GM19238 (cell line): ENCODE measurements at regions not wholly inside any gene's neighbourhood (a gene's known extent, or its start where the extent isn't known, plus 50 kb on each side); places are given as distances from the start of the nearest gene placed in this dataset.

Experiments used
- DNase-seq: peaks from one replicate; pipeline ENCODE4 v3.0.0; 2011; ENCODE audit warnings: low spot score; ENCODE audit not compliant: insufficient read length

DNA sequence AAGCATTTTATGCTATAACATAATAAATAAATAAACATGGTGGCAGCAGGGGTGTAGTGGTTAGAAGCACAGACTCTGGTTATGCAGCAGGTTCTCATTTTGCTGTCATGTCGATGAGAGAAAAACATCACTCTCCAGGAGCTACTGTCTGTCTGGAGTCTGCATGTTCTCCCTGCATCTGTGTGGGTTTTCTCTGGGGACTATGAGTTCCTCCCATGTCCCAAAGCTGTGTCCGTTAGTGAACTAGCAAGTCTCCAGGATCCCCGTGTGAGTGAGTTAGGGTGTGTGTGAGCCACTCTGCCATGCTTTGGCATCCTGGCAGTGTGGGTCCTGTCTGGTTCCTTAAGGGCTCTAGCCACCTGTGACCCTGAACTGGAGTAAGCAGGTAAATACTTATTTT, 585.6 kb upstream of the AGA start:
- DNase-seq: no peak

DNA sequence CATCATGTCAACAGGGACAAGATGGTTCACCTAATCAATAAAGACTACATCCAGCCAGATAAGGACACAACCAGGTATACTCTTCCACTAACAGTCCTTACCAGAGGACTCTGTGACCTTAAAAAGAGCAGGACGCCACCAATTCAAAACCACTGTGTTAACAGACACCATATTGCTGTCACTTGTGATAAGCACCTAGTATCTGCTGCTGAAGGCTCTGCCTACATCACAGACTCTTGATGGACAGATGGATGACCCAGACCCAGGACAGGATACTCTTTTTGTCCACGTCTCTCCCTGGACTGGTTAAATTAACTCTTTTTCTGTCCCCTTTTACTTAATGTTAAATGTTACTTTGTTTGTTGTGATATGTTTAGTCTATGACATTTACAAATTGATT, 586.2 kb upstream of the AGA start:
- DNase-seq: no peak

DNA sequence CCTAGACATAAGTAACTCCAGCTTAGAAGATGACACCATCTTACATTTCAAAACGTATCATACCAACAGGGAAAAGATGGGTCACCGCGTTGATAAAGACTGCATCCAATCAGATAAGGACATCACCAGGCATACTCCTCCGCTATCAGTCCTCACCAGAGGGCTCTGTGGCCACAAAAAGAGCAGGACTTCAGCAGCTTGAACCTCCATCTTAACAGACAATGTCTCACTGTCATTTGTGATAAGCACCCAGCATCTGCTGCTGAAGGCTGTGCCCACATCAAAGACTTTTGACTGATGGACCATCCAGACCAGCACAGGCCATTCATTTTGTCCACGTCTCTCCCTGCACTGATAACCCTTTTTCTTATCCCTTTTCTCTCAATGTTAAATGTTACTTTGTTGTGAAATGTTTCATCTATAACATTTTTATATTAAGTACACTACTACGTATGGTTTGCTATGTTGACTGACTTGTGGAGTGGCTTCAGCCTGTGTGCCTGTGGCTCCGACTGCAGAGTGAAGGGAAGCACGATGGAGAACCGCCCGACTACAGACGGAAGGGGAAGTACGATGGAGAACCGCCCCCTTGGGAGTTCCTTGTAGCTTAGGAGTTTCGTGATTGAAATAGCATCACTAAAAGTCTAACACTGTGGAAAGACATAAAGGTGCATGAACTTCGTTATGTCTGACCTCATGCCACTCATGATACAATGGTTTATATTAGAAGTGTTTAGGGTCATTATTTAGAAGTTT, 595.4 kb upstream of the AGA start:
- no peak for DNase-seq

DNA sequence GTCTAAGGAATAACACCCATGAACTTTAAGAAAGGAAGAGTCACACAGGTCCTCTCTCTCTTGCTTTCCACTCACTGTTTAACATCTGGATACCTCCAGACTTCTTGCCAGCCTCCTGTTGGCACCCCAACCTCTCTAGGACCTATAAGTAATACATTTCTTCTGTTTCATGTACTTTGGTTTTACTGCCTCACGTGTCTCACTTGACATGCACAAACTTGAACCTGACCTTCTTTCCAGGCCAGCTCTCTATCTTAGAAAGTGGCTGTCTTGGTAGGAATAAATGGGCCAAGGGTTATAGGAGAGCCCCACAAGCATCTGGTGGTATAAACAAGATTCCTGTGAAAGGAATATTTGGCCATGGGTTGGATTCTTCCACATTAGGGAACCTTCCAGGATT, 614.8 kb upstream of the AGA start:
- no peak for DNase-seq

DNA sequence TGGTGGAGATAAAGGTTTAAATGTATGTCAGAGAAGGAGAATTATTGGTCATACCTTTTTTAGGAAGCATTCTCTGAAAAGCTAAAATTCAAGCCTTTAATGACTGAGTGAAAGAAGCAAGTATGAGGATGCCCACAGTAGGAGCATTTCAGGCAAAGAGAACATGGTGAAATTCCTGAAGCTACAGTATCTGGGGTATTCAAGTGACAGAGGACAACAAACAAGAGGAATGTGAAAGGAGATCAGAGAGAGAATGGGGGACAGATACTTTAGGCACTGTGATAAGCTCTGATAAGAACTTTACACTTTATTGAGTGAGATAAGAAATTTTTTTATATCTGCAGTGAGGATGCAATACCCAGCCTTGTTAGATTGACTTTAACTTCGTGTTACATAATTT, 621.3 kb upstream of the AGA start:
- DNase-seq: no peak

DNA sequence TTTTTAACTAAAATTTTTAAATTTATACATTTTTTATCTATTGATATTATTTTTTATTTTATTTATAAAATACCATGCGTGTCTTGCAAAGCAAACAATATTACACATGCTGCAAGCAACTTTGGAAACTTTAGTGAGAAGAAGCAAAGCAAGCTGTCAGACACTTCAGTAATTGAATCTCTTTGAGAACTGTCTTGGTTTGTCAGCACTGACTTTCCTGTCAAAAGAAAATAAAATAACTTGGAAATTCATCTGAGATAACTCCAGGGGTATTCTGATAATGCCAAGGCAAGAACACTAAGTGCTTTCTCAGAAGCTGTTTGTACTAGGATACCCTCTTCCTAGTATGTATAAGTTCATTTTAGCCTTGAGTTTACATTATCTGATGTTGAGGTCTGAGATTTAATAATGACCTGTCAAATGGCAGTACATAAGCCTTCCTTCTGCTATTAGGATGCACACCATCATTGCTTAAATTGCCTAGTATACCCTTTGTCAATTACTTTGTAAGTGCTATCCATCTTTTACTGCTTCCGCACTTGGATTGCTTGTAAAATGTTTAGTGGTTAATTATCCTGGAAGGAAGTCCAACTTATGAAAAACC, 624.2 kb upstream of the AGA start:
- DNase-seq: no peak

DNA sequence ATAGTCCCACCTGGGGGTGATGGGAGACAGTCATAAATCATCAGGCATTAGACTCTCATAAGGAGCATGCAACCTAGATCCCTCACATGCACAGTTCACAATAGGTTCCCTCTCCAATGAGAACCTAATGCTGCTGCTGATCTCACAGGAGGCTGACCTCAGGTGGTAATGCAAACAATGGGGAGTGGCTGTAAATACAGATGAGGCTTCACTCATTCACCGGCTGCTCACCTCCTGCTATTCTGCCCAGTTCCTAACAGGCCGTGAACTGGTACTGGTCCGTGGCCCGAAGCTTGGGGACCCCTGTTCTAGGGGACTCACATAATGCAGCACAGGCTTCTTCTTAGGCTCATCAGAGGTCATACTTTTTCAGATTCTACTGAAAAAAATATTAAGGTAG, 625.9 kb upstream of the AGA start:
- no peak for DNase-seq

DNA sequence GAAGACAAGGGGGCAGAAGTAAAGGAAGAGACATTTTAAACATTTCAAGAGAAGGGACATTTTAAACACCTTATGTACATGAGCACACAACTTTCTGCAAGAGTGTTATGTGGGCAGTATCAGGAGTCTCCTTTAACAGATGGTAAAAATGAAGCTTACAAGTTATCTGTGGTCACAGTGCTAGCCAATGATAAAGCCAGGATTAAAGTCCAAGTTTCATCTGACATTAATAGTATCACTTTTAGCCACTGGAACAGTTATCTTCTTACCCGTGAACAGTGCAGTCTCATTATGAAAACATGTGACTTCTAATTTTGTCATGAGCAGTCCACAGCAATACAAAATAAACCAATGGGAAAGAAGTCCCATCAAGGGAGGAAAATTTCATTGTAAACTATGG, 627.9 kb upstream of the AGA start:
- DNase-seq: no peak

DNA sequence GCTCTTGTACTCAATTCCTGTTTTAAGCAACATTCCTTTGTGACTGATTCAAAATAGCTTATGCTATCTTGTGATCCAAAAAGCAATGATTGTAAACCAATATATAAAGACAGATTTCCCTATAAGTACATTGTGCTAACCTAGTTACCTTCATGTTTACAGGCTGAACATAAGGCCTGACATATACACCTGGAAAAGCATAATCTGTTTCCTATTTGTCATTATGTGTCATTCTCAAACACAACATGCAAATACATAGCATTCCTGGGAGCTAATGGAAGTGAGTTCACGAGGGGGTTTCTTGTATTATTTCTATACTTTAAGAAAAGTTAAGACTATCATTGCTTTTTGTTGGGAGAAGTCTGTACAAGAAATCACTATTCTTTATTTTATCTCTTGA, 638.1 kb upstream of the AGA start:
- DNase-seq: no peak

DNA sequence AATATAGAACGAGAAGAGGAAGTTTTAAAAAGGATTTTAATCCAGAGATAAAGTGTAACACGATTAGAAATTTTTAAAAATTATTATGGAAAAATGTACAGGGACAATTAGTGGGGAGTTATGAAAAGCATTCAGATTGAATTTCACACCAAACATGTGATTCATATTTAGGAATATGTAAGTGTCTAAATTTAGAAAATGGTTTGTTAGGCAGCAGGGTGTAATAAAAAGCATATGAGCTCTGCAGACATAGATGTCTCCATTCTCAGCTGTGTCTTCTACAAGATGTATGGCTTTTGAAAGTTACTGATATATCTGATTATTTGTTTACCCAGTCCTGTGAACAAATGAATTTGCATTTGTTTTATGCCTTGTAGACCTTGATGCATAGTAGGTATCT, 638.9 kb upstream of the AGA start:
- DNase-seq: no peak

DNA sequence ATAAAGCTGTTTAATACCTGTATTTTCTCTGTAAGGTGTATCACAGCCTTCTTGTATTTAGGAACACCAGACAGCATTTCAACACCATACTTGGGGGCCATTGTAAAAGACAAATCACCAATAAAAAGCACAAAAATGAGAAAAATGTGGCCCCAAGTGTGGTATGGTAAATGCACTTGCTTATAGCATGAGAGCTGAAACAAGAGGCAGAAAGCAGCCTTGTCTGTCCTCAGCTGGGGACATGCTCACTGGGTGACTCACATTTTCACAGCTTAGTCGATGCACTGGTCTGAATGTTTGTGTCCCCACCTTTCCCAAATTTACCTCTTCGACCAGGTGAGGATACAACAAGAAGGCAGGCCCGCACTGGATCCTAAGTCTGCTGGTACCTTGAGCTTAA, 639.7 kb upstream of the AGA start:
- DNase-seq: no peak

DNA sequence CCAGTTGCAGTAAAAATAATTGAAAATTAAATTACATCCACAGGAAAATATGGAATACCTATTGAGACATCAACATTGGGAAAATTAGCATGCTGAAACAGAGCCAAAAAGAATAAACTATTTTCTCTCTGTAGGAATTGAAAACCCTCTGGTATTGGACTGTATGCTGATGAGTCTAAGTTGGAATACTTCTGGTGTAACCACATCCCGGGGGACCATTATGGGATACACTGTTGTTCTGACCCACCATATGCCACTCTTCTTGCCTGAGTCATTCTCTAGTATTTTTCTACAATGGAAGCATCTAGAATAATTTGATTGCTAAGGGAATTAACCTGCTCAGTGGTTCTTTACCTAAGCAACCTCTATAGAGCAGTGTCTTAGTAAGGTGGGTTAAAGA, 640.7 kb upstream of the AGA start:
- no peak for DNase-seq

DNA sequence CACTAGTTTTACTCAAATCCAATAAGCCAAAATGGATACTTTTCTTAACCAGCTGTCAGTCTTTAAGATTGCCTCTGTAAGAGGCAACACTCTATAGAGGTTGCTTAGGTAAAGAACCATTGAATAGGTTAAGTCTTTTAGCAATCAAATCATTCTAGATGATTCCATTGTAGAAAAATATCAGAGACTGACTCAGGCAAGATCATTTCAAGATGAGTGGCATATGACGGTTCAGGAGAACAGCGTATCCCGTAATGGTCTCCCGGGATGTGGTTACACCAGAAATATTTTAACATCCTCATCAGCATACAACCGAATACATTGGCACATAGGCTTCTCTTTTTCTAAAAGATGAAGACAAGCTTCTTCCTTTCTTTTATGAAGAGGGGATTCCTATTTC, 641.7 kb upstream of the AGA start:
- DNase-seq: no peak

DNA sequence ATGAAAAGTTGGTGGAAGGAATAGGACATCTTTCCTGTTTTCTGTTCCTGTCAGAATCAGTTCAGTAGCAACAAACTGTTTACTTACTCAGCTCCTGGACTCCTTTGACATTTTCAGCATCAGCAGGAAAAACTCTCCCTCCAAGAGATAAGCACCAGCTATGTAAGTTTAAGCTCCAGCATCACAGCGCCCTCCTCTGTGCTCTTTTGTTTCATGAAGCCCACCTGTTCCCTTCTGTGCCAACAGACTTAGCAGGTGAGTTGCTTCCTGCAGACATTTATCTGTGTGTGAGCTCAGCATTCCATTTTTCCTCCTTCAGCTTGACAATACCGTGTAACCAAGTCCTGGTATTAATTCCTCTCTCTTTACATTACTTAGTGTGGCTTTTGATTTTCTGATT, 644.1 kb upstream of the AGA start:
- no peak for DNase-seq

DNA sequence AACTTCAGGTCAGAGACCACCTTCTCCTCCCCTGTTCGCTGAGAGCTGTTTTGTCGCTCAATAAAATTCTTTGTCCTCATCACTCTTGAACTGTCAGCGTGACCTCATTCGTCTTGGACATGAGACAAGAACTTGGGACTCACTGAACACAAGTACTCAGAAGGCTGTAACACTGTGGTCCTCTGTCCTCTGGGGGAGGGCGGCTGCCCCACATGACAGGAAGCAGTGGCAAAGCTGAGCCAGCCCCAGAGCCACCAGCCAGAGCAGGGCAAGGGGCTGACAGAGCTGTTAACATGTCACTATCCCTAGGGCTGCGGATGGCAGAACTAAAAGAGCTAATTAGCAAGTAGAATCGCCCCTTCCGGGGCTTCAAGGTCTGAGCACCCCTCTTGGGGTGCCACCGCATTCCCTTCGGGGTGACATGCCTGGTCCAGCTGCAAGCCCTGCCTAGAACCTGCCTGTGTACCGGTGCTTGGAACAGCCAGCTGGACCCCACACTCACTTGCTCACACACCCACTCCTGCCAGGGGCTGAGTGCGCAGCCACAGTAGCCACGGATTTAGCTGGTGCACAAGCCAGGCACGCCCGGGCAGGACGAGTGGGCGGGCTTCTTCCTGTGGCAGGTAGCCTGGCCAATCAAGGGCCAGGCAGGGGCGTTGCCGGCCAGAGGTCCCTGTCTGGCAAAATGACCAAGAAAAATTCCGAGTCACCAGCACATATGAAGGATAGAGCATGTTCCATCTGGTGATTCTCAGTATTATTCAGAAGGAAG, 648.6 kb upstream of the AGA start:
- no peak for DNase-seq

DNA sequence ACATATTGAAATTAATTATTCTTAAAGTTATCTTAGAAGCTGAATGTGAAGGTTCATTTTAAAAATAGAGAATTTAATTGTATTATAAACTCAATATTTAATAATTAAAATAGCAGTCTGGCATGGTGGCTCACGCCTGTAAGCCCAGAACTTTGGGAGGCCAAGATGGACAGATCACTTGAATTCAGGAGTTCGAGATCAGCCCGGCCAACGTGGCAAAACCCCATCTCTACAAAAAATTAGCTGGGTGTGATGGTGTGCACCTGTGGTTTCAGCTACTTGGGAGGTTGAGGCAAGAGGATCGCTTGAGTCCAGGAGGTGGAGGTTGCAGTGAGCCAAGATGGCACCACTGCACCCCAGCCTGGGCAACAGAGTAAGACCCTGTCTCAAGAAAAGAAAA, 659.9 kb upstream of the AGA start:
- DNase-seq: no peak

DNA sequence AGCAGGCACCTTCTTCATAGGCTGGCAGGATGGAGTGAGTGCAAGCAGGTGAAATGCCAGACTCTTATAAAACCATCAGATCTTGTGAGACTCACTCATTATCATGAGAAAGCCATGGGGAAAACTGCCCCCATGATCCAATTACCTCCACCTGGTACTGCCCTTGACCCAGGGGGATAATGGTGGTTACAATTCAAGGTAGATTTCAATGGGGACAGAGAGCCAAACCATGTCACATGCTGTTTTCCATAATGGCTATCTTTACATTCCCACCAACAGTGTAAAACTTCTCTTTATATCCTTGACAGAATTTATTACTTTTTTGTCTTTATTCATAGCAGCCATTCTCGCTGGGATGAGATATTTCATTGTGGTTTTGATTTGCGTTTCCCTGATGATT, 663.0 kb upstream of the AGA start:
- DNase-seq: no peak

DNA sequence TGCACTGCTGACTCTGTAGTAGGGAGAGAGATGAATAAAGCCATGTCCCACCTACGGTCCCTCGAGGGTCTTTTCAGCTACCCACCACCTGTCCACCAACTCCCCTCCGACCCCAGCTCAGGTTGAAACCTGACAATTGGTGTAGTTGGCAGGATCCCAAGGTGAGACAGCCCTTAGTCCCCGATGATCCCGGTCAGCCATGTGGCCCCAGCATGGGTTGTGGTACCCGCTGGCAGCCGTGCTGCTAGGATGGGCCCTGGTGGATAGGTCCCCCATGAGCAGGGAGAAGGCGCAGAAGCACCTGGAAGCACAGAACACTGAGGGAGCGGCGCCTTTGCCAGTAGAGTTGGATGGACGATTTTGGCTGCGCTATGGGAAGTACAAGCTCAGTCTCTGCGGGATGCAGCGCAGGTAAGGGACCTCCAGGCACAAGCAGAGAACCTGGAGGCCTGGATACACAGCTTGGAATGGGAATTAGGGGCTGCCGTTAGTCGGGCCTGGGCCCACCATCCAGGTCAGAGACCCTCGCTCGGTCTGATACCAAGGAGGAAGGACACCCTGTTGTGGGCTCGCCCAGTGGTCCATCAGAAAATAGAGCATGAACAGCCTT, 694.6 kb upstream of the AGA start:
- DNase-seq: no peak

DNA sequence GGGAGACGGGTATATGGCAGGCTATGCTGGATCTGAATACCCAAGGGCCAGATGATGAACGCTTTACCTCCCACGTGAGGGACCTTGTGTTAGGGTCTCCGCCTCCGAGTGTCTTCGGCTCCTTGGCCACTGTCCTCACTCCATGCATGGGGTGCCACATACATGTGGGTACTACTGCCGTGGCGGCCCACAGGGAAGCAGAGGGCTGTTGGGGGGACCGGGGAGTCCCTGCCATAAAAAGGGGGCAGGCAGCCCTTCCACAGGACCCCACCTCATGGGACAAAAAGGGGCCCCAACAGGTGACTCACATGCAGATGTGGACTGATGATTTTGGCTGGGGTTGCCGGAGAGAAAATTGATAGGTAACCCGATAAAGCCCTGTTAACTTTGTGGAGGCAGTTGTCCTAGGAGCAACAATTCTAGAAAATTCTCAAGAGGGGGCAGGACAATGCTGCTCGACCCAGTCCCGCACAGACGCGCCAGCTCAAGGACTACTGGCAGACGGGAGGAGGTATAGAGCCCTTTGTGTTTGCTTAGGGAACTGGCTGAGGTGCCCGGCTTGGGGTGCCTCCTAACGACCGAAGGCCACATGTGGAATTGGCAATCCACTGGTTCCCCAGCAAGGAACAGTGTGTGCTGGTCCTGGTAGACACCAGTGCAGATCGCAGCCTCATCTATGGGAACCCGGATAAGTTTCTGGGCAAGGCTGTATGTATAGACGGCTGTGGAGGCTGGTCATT, 695.7 kb upstream of the AGA start:
- DNase-seq: no peak

DNA sequence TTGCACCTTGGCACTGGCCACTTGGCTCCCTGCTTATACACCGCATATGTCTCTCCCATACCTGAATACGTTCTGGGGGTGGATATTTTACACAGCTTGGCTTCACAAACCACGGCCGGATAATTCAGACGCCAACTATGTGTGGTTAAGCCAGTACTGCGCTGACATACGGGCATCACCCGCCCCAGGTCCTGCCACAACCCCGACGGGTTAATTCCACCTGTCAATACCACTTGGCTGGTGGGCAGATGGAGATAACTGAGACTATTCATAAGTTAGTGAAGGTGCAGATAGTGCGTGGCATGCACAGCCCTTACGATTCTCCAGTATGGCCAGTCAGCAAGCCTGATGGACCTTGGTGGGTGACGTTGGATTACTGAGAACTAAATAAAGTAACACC, 696.3 kb upstream of the AGA start:
- no peak for DNase-seq

DNA sequence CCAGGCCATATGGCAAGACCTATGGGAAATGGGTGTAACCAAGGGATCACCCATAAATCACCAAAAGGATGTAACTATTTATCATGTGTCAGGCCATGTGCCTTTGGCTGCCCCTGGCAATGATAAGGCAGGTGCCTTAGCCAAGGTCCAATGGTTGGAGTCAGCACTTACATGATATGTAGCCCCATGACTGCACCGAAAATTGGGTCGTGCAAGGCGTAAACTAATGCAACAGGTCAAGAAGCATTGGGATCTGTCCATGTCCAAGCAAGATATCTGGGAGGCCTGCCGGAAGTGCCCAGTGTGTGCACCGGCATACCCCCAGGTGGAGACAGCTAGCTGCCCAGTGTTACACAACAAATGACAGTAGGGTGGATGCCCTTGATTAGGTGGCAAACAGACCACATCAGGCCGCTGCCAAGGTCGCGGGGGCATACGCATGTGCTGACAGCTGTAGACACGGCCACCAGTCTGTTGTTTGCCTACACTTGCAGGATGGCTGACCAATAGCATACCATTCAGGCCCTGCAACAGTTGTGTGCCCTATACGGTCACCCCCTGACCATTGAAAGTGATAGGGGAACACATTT, 698.2 kb upstream of the AGA start:
- DNase-seq: no peak
